Kidney epithelial cell (primary cell): ENCODE measurements at regions not wholly inside any gene's neighbourhood (a gene's known extent, or its start where the extent isn't known, plus 50 kb on each side); places are given as distances from the start of the nearest gene placed in this dataset.

Experiments used
- DNase-seq: peaks from one replicate; pipeline ENCODE4 v3.0.0-alpha.2; 2010; ENCODE audit warnings: low read depth
- H3K27me3 ChIP-seq: 2 replicates; pipeline ENCODE4 v1.6.0; 2011; ENCODE audit warnings: low read length; ENCODE audit not compliant: control insufficient read depth, insufficient read depth
- H3K36me3 ChIP-seq: 2 replicates; pipeline ENCODE4 v1.5.1; 2011; ENCODE audit warnings: low read length; ENCODE audit not compliant: control insufficient read depth, insufficient read depth
- H3K4me3 ChIP-seq: 2 replicates; pipeline ENCODE4 v1.5.1; 2011; ENCODE audit warnings: low read depth, mild to moderate bottlenecking, control low read depth, low read length
- CTCF ChIP-seq: IDR thresholded peaks from 2 replicates; pipeline ENCODE4 v1.5.1; 2011; ENCODE audit warnings: mild to moderate bottlenecking, moderate library complexity, low read length, control low read depth, inconsistent platforms; ENCODE audit not compliant: insufficient read depth, poor library complexity, severe bottlenecking

- H3K4me3 ChIP-seq: peak overlapping the region; percentile 31
- H3K36me3 ChIP-seq: no peaks in the 10 kb centered on the region
- DNase-seq: no peak
- TF ChIP-seq CTCF: no peak
- H3K27me3 ChIP-seq: no peaks in the 10 kb centered on the region
These were observed 237.9 kb upstream of the PBX1 start for GRCh38 chr1:164320790-164321731.

- TF ChIP-seq CTCF: no peak
- DNase-seq: no peak
These were observed 233.2 kb upstream of the PBX1 start for GRCh38 chr1:164325786-164326185.

GRCh38 chr1:164333387-164333786, 225.6 kb upstream of the PBX1 start:
- H3K36me3 ChIP-seq: no peaks in the 10 kb centered on the region
- no peak overlapping the region for H3K4me3 ChIP-seq
- DNase-seq: no peak
- H3K27me3 ChIP-seq: no peaks in the 10 kb centered on the region
- no peak for TF ChIP-seq CTCF

More at GRCh38 chr1:164325786-164326185, 233.2 kb upstream of the PBX1 start:
- Histone ChIP-seq H3K36me3 (no peaks in the 10 kb centered on the region), H3K27me3 (no peaks in the 10 kb centered on the region), H3K4me3 (no peak overlapping the region)

GRCh38 chr1:164337394-164337793, 221.6 kb upstream of the PBX1 start:
- no peaks in the 10 kb centered on the region for H3K36me3 ChIP-seq
- H3K27me3 ChIP-seq: no peaks in the 10 kb centered on the region
- no peak overlapping the region for H3K4me3 ChIP-seq
- no peak for DNase-seq
- no peak for TF ChIP-seq CTCF

GRCh38 chr1:164337885-164338284, 221.1 kb upstream of the PBX1 start:
- no peak for TF ChIP-seq CTCF
- peak; percentile 5 for DNase-seq
- Histone ChIP-seq H3K4me3 (no peak overlapping the region), H3K36me3 (no peaks in the 10 kb centered on the region), H3K27me3 (no peaks in the 10 kb centered on the region)
